Prostate gland (tissue), 2 donors: ENCODE measurements at regions not wholly inside any gene's neighbourhood (a gene's known extent, or its start where the extent isn't known, plus 50 kb on each side); places are given as distances from the start of the nearest gene placed in this dataset.

Experiments used
- CTCF ChIP-seq, 4 experiments: fragments of 200-600 bp in 2 of 4; fragments of 450-650 bp in 2 of 4; sonication (generic) in 2 of 4; IDR thresholded peaks; 1 replicate in 3 of 4; 2 replicates in 1 of 4; pipeline ENCODE4 v1.5.1; 2016 to 2019; ENCODE audit warnings: antibody characterized with exemption in 4 of 4, mild to moderate bottlenecking in 2 of 4, moderate library complexity in 2 of 4
- POLR2A ChIP-seq: fragments of 450-650 bp; IDR thresholded peaks from one replicate; pipeline ENCODE4 v1.6.1; 2016; ENCODE audit warnings: antibody characterized with exemption, mild to moderate bottlenecking

DNA sequence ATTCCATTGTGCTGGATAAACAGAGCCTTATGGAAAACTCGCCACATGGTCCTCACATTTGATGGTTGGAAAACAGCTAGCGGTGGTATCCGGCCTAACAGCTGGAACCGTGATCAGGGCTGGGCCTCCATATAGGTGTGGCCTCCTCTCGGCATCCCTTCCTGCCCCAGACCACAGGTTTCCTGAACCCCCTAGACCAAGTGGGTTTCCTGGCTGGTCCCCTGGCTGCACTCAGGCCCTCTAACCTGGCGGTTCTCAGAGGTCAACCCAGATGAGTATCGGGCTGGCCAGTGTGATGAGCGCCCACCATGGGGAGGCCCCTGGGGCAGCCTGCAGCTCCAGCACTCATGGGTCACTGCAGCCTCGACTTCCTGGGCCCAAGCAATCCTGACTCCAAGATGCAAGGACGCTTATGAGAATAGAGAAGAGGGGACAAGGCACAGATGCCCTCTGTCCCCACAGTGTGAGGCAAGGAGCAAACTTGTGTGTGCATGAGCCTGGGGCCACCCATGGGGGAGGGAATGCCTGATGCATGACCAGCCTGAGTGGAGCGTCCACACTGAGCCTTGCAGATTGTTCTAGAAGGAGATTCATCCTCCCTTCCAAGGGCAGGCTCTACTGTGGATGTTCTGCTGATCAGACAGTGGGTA is 53.4 kb upstream of the WNT7B start:
- TF ChIP-seq POLR2A (no peak), CTCF (IDR thresholded peaks at IDR 0.05) (no peak)
